IPS DF 6.9 (cell line): ENCODE measurements at regions not wholly inside any gene's neighbourhood (a gene's known extent, or its start where the extent isn't known, plus 50 kb on each side); places are given as distances from the start of the nearest gene placed in this dataset.

Experiments
- DNase-seq: peaks from one replicate; pipeline ENCODE4 v3.0.0-alpha.2; 2013; ENCODE audit warnings: low read depth, low spot score
- H3K27ac ChIP-seq: one replicate; pipeline ENCODE4 v1.5.1; 2013; ENCODE audit warnings: low read length, control low read depth
- H3K27me3 ChIP-seq: 2 replicates; pipeline ENCODE4 v1.6.1; 2013; ENCODE audit warnings: mild to moderate bottlenecking, low read length; ENCODE audit not compliant: control insufficient read depth, insufficient read depth
- H3K36me3 ChIP-seq: 2 replicates; pipeline ENCODE4 v1.6.1; 2013; ENCODE audit warnings: low read length; ENCODE audit not compliant: control insufficient read depth, insufficient read depth
- H3K4me1 ChIP-seq: 2 replicates; pipeline ENCODE4 v1.6.1; 2013; ENCODE audit warnings: low read length; ENCODE audit not compliant: control insufficient read depth, insufficient read depth
- H3K4me3 ChIP-seq: 2 replicates; pipeline ENCODE4 v1.5.1; 2013; ENCODE audit warnings: mild to moderate bottlenecking, low read length
- H3K9me3 ChIP-seq: 2 replicates; pipeline ENCODE4 v1.6.1; 2013; ENCODE audit warnings: low read length, inconsistent platforms; ENCODE audit not compliant: control insufficient read depth, insufficient read depth
- WGBS: extraction: QIAGEN DNeasy Blood & Tissue Kit; methylation state at CpG from one replicate; pipeline ENCODE4 v1.1.7; 2013; ENCODE audit warnings: mixed read lengths, missing lambda C conversion rate; ENCODE audit not compliant: insufficient read length, insufficient coverage; 5-methylcytosine and 5-hydroxymethylcytosine counted together

DNA sequence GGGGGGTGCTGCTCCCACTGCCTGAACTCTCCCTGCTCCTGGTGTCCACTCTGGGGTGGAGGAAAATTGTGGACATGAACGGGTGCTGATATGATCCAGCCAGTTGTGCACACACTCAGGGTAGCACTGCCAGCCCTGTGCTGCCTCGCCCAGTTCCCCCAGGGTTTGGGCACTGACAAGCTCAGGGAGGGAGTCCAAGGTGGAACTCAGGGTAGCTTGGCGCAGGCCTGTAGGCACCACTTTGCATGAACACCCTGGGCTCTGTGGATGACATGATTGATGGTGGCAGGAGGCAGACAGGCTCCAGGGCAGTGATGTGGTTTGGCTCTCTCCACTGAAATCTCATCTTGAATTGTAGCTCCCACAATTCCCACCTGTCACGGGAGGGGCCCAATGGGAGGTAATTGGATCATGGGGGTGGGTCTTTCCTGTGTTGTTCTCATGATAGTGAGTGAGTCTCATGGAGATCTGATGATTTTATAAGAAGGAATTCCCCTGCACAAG is 572.0 kb upstream of the PABPC4L start:
- no peak for DNase-seq
- H3K36me3 ChIP-seq, result no peaks in the 10 kb centered on the region
- no peaks in the 10 kb centered on the region for H3K27me3 ChIP-seq
- H3K4me1 ChIP-seq, result no peaks in the 10 kb centered on the region
- H3K9me3 ChIP-seq, result no peaks in the 10 kb centered on the region; the same call in 1 of the 2 replicates
- WGBS, result no CpG with 5 or more reads among the region's 4 CpGs
- no peak overlapping the region for H3K4me3 ChIP-seq
- no peak overlapping the region for H3K27ac ChIP-seq

DNA sequence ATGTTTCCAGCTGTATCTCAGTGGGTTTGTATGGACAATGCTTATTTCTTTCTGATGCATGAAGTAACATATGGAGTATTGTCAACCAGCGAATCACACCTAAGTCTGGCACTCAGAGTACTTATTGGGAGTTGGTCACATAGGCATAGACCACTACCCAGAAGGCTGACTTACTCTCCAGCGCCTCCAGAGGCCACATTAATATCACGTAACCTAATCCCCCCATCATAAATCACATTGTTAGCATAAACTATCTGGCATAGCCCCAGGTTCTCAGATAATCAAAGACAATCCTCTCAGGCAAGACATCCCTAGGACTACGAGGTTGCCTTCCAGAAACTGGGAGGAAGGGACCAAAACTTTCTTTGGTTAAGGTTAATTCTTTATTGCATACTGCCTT is 560.5 kb upstream of the PABPC4L start:
- Histone ChIP-seq H3K27me3 (no peaks in the 10 kb centered on the region), H3K27ac (no peak overlapping the region), H3K36me3 (no peaks in the 10 kb centered on the region), H3K4me3 (no peak overlapping the region), H3K4me1 (no peaks in the 10 kb centered on the region), H3K9me3 (no peaks in the 10 kb centered on the region)
- WGBS, result no CpG with 5 or more reads among the region's 4 CpGs
- no peak for DNase-seq

DNA sequence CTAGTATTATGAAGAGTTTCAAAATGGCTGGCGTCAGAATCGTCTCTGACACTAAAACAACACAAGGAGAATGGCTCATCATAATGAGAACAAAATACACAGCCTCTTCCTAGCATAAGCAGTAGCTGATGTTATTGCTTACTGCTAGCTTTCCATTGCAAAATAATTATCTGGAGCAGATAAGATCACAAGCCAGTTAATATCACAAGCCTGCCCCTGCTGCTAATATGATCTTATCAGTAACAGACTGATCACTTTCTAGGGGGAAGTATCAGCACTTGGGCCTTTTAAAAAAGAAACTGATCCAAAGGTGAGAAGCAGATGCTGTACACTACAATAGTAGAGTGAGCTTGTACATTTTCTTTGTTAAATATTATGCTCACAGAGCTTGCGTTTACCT is 554.8 kb upstream of the PABPC4L start:
- no CpG with 5 or more reads among the region's 3 CpGs for WGBS
- no peaks in the 10 kb centered on the region for H3K36me3 ChIP-seq
- H3K27ac ChIP-seq, result no peak overlapping the region
- H3K9me3 ChIP-seq, result no peaks in the 10 kb centered on the region
- no peak for DNase-seq
- H3K4me3 ChIP-seq, result no peak overlapping the region
- H3K27me3 ChIP-seq, result no peaks in the 10 kb centered on the region
- no peaks in the 10 kb centered on the region for H3K4me1 ChIP-seq

DNA sequence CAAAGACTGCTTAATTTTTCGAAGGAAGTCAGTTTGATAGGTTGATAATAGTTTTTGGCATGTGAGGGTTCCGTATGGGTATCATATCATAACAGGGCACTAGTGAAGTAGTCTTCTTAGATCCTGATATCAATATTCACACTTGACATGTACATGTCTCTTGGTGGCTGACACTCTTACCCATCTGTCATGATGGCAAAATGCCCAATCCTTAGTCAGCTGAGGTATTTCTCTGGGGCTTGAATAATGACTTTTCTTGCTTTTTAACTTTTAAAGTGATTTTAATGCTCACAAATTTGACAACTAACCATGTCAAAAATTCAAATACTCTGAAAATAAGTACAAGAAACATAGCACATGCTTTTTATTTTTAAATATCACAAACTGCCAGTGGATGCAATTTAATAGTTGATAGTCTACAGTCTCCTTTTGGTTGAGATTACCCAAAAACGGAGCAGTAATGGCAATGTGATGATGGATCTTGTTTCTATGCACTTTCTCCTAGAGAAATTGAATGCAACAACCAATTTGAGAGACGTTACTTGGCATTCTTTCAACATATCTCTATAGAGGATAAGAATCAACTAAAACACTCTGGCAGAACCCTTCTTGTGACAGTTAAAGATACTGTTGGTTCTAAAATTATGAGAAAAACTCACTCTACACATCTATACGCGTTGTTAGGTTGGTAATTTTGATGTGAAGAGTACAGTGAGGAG is 552.9 kb upstream of the PABPC4L start:
- Histone ChIP-seq H3K36me3 (no peaks in the 10 kb centered on the region), H3K4me3 (no peak overlapping the region), H3K27ac (no peak overlapping the region), H3K9me3 (no peaks in the 10 kb centered on the region), H3K4me1 (no peaks in the 10 kb centered on the region), H3K27me3 (no peaks in the 10 kb centered on the region)
- WGBS, result no CpG with 5 or more reads among the region's 6 CpGs
- no peak for DNase-seq

DNA sequence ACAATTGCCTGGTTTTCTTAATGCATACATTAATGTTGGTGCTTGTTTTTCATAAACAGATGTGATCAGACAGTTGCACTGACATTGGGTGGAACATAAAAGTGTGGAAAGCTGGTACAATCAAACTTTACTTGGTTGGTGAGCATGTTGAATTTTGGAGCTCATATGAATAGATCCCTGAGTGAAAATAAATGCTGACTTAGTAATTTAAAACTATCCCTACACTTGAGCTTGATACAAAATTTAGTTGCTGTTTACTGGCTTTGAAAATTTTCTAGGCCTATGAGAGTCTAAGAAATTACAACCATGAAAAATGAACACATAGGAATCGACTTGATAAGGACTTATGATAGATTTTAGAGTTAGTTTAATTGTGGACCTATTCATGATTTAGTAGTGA is 551.8 kb upstream of the PABPC4L start:
- Histone ChIP-seq H3K36me3 (no peaks in the 10 kb centered on the region), H3K4me3 (no peak overlapping the region), H3K27ac (no peak overlapping the region), H3K27me3 (no peaks in the 10 kb centered on the region), H3K9me3 (no peaks in the 10 kb centered on the region), H3K4me1 (no peaks in the 10 kb centered on the region)
- WGBS, result no CpG with 5 or more reads among the region's 1 CpG
- no peak for DNase-seq

- peaks cover 2% of the 10 kb centered on the region; the same call in 1 of the 2 replicates for H3K4me1 ChIP-seq
- DNase-seq, result no peak
- no peaks in the 10 kb centered on the region for H3K36me3 ChIP-seq
- no peak overlapping the region for H3K4me3 ChIP-seq
- H3K27ac ChIP-seq, result no peak overlapping the region
- WGBS, result no CpG with 5 or more reads among the region's 6 CpGs
- no peaks in the 10 kb centered on the region for H3K9me3 ChIP-seq
- no peaks in the 10 kb centered on the region for H3K27me3 ChIP-seq
Observed at GRCh38 chr4:134747108-134747805, 545.7 kb upstream of the PABPC4L start.

DNA sequence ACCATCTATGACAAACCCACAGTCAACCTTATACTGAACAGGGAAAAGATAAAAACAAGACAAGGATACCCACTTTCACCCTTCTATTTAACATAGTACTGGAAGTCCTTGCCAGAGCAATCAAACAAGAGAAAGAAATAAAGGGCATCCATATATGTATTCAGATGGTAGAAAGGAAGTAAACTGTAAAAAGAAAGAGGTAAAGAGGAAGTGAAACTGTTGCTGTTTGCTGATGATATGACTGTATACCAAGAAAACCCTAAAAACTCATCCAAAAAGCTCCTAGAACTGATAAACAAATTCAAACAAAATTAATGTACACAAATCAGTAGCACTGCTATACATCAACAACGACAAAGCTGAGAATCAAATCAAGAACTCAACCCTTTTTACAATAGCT is 538.7 kb upstream of the PABPC4L start:
- H3K27ac ChIP-seq, result no peak overlapping the region
- no CpG with 5 or more reads among the region's 1 CpG for WGBS
- H3K4me1 ChIP-seq, result no peaks in the 10 kb centered on the region
- H3K9me3 ChIP-seq, result no peaks in the 10 kb centered on the region
- H3K36me3 ChIP-seq, result no peaks in the 10 kb centered on the region
- DNase-seq, result no peak
- H3K27me3 ChIP-seq, result no peaks in the 10 kb centered on the region
- no peak overlapping the region for H3K4me3 ChIP-seq

DNA sequence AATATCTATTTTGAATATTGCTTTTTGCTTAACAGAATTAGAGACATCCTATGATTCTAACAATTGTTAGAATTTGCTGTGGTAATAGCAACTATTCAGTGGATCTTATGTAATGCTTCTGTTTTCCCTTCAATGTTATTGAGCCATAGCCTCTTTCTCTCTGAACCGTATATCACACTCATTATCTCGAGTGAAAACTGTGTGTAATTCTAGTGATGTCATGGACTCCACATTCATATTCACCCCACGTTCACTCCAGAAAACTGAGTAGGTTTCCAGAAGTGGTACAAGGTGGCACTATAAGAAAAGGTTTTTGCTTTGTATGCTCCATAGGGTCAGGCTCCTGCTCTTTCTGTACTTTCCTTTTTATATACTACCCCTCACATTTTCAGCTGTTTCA is 534.3 kb upstream of the PABPC4L start:
- no peak overlapping the region for H3K4me3 ChIP-seq
- no peak for DNase-seq
- H3K27ac ChIP-seq, result no peak overlapping the region
- H3K9me3 ChIP-seq, result no peaks in the 10 kb centered on the region
- H3K36me3 ChIP-seq, result no peaks in the 10 kb centered on the region
- no CpG with 5 or more reads among the region's 3 CpGs for WGBS
- H3K27me3 ChIP-seq, result no peaks in the 10 kb centered on the region
- H3K4me1 ChIP-seq, result no peaks in the 10 kb centered on the region

DNA sequence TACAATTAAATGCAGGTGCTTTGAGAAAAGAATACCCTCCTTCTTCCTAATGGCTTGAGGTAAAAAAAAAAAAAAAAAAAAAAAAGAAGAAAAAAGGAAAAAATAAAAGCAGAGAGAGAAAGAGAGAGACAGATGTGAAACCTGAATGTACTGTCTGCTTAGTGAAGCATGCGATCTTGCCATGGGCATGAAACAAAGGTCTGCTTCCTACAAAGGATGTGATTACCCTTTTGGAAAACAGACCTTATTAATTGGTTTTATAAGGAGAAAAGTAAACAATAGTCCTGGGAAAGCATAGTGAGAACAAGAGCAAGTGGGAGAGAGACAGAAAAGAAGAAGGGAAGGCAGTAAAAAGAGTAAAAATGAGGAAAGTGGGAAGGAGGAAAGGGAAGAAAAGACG is 526.1 kb upstream of the PABPC4L start:
- Histone ChIP-seq H3K9me3 (no peaks in the 10 kb centered on the region), H3K4me1 (no peaks in the 10 kb centered on the region), H3K36me3 (no peaks in the 10 kb centered on the region), H3K4me3 (no peak overlapping the region), H3K27ac (no peak overlapping the region), H3K27me3 (no peaks in the 10 kb centered on the region)
- no CpG with 5 or more reads among the region's 2 CpGs for WGBS
- no peak for DNase-seq

DNA sequence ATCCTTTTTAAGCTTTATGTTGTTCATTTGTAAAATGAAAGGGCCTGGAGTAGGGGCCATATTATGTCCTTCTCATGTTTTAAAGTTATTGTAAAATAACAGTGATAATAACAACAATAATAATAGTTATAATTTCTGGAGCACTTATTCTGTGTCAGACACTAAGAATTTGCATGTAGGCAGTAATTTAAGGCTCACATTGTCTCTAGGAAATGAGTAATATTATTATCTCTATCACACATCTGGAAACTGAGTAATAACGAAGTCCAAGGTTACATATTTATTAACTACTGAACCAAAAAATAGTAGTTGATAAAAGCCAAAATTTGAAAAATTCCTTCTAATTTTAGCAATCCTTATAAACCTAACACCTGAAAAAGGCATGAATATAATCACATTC is 520.7 kb upstream of the PABPC4L start:
- H3K27ac ChIP-seq, result no peak overlapping the region
- H3K36me3 ChIP-seq, result no peaks in the 10 kb centered on the region
- H3K9me3 ChIP-seq, result no peaks in the 10 kb centered on the region
- H3K27me3 ChIP-seq, result no peaks in the 10 kb centered on the region
- H3K4me3 ChIP-seq, result no peak overlapping the region
- no peak for DNase-seq
- no peaks in the 10 kb centered on the region for H3K4me1 ChIP-seq
- no CpG with 5 or more reads among the region's 1 CpG for WGBS

GRCh38 chr4:134720030-134720429 is 518.4 kb upstream of the PABPC4L start:
- Histone ChIP-seq H3K4me3 (no peak overlapping the region), H3K27ac (no peak overlapping the region), H3K27me3 (no peaks in the 10 kb centered on the region), H3K4me1 (no peaks in the 10 kb centered on the region), H3K9me3 (no peaks in the 10 kb centered on the region), H3K36me3 (no peaks in the 10 kb centered on the region)
- no peak for DNase-seq
- WGBS, result no CpG with 5 or more reads among the region's 1 CpG
